ENCODE measurements at regions not wholly inside any gene's neighbourhood (a gene's known extent, or its start where the extent isn't known, plus 50 kb on each side); places are given as distances from the start of the nearest gene placed in this dataset.
"Not testable (repeated sequence)": the region's sequence is repeated elsewhere in the genome, so short reads cannot be mapped to it uniquely, and the experiment has no call there.

DNA sequence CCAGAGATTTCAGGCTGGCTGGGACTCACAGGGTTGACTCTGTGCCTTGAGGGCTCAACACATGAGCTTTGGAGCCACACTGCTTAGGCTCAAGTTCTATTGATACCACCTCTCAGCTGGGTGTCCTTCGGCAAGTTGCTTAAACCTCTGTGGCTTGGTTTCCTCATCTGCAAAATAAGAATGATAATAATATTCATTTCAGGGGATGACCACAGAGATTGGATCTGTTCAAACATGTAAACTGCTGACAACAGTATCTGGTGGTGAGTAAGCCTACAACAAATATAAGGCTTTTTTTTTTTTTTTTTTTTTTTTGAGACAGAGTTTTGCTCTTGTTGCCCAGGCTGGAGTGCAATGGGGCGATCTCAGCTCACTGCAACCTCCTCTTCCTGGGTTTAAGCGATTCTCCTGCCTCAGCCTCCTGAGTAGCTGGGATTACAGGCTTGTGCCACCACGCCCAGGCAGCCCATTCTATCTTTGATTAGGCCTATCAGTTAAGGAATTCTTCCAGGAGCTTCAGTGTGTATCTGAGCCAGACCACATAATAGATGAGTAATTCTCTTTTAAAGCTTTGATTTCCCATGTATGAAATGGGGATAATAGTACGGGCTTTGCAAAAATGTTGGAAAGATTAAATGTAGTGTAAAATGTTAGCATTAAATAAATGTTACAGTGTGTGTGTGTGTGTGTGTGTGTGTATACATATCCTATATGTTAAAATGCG, 437.6 kb downstream of the PRDM2 start:
- DNase-seq (ENCODE audit: low read depth in 2 of 2) = no peak

DNA sequence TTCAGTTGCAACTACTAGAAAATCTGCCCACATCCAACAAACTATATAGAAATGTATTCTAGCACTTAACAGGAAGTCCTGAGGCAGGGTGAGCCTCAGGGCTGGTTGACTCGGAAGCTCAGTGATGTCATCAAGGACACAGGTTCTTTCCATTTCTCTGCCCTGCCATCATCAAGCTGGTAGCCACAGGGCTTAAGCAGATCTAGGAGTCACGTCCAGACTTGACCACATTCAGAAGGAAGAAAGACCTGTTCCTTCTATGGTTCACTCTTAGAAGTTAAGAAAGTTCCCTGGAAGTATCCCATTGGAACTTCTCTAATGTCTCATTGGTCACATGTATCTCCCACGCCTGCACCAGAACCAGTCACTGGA, 438.1 kb downstream of the PRDM2 start:
- no peak for DNase-seq (ENCODE audit: low read depth in 2 of 2)

DNA sequence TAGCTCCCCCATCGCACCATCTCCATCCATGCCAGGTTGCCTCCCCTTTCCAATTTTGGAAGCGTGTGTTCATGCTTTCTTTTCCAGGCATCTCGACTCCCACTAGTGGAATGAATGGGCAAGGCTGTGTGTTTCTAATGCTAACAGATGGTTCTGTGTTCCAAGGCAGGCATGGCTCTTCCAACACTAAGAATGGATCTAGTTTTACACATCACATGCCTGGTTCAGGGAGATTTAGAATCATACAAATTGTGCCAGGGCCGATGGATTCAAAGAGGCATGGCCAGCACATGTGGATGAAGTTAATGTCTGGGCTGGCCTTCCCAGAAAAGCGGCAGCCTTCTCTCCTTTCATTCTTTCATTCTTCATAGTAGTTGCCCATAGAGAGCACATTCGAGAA, 438.7 kb downstream of the PRDM2 start:
- no peak for DNase-seq (ENCODE audit: low read depth in 2 of 2)

DNA sequence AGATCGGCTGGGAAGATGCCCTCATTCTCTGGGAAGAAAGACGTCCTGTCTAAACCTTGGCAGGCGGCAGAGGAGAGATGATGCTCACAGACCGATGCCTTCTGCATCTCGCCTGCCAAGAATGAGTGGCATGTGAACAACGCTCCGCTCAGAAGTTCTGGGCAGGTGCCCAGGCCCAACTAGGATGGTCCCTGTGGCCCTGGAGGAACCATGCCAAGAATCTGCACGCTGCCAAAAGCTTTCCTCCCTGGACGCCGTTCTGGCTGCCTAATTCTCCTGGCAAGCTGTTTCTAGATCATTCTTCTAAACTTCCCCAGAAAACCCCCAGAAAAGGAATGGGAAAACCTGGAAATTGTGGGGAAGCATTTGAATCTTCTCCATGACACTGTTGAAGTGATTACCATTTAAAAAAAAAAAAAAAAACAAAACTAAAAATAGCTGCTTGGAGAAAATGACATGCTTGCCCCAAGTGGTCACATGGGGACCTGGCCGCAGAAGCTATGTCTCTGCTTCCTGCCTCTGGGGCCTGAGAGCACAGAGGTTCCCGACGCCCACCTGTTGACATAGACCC, 440.9 kb downstream of the PRDM2 start:
- no peak for DNase-seq (ENCODE audit: low read depth in 2 of 2)

DNA sequence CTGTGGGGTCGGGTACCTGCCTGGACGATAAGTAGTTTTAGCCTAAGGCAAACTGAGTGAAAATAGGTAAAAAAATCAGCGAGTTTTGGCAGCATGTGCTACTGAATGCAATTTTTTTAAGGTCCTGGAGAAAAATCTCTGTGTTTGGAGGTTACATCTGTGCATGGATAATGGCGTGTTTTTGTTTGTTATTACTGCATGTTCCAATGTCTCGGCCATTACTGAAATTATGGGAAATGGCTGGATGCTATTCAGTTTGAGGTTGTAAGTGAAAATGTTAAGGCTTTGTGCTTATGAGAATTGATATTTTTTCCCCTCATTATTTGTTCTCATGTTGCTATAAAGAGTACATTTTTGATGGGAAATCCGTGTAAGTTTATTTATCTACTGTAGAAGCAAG, 441.7 kb downstream of the PRDM2 start:
- no peak for DNase-seq (ENCODE audit: low read depth in 2 of 2)

DNA sequence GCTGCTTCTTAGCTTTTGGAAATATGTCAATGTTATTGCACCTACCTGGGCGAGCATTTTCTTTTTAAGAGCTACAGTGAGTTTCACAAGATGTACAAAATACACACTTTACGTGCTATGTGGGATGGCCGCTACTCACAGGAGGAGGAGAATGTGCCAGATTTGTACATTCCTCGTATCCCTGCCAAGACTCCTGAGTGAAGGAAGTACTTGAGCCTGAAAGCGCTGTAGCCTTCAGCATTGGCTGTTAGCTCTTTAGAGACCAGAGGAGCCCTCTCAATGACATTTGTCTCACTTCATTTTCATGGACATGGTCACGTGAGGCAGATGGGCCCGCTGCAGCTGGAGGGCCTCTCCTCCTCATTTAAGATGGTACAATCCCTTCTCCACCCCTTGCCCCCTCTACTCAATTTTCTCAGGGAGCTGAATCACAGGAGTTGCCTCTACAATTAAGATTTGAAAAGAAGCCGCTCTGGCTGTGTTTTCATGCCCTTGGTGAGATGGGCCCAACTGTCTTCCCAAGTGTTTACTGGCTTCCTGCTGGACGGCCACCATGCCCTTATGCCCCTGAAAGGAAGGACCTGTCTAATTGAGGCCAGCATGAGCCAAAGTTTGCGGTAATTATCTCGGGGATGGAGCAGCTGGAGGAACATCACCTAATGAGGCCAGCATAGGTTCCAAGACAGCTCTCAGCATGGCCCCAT, 442.6 kb downstream of the PRDM2 start:
- no peak for DNase-seq (ENCODE audit: low read depth in 2 of 2)

DNA sequence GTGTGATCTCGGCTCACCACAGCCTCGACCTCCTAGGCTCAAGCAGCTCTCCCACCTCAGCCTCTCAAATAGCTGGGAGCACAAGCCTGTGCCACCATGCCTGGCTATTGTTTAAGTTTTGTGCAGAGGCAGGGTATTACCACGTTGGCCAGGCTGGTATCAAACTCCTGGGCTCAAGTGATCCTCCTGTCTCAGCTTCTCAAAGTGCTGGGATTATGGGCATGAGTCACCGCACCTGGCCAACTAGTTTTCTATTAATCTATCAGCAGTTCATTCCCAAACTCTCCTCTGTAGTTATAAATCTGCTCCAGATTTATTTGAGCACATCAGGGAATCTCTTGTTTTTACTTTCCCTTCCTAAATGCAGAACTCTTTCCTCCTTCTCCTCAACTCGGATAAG, 443.8 kb downstream of the PRDM2 start:
- no peak for DNase-seq (ENCODE audit: low read depth in 2 of 2)

DNA sequence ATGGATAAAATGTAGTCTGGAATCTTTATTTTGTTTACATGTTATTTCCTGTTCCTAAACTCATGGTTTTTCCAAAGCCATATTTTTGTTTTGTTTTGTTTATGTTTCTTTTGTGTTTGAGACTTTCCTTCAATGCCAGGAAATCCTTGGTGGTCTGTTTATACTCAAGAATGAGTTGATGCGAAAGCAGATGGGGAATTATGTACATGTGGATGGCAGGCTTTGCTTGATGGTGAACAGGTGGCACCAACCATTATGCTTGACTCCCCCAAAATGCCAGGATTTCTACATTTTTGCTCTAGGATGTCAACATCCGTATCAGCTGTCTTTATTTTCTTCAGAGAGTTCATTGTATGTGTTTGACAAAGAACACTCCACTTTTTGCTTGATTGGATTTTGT, 448.5 kb downstream of the PRDM2 start:
- no peak for DNase-seq (ENCODE audit: low read depth in 2 of 2)

DNA sequence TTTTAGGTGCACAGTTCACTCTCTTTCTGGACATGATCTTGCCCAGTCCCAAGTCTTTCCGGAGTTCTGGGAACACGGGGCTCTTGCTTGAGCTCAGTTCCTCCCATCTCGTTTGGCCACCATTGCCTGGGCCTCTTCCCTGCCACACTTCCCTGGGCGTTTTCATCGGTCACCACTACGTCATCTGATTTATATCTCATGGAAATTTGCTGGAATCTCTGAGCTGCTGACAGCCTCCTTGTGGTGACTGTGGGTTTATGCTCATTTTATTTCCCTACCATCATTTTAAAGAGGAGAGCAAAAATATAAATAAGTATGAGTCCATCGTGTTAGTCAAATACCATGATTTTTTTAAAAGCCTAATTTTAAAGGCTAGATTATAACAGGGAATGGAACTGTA, 449.1 kb upstream of the KAZN start:
- no peak for DNase-seq (ENCODE audit: low read depth in 2 of 2)

DNA sequence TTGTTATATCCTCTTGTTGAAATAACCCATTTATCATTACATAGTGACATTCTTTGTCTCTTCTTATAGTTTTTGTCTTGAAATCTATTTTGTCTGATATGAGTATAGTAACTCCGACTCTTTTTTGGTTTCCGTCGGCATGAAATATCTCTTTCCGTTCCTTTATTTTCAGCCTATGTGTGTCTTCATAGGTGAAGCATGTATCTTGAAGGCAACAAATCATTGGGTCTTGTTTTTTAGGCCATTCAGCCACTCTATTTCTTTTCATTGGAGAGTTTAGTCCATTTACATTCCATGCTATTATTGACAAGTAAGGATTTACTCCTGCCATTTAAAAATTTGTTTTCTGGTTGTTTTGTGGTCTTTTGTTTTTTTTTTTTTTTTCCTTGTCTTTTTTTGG, 441.9 kb upstream of the KAZN start:
- DNase-seq (ENCODE audit: low read depth in 2 of 2) = no peak

DNA sequence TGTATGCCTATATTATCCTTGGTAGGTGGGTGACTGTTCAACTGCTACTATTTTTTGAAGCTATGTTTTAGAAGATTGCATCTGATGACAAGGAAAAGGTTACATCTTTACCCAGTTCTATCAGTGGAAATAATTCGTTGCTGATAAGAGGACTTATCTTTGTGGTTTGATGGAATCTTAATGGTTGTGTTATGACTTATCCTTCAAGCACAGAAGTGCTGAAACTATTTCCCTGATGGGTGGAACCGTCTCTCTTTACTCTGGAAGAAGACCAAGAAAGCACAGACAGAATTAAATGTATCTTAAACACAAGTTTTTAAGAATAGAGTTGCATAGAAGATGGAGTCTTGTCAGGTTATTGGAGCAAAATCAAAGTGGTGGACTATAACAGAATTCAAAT, 437.7 kb upstream of the KAZN start:
- no peak for DNase-seq (ENCODE audit: low read depth in 2 of 2)

DNA sequence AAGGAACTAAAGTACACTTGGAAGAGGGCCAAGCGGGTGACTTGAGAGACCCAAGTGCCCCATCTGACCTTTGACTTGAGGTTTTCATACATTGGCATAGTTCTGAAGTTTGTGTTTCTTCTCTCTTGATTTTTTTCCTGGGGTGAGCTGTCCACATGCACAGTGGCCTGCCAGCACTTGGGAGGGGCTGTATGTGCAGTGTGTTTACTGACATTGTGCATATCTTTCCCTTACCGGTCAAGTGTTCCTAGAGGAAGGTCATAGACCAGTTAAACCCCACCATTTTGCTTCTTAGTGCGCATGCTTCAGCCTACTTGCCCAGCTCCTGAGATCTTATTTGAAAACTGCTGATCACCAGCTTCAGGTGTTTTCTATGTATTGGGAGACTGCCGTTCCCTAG, 435.2 kb upstream of the KAZN start:
- DNase-seq (ENCODE audit: low read depth in 2 of 2) = no peak

DNA sequence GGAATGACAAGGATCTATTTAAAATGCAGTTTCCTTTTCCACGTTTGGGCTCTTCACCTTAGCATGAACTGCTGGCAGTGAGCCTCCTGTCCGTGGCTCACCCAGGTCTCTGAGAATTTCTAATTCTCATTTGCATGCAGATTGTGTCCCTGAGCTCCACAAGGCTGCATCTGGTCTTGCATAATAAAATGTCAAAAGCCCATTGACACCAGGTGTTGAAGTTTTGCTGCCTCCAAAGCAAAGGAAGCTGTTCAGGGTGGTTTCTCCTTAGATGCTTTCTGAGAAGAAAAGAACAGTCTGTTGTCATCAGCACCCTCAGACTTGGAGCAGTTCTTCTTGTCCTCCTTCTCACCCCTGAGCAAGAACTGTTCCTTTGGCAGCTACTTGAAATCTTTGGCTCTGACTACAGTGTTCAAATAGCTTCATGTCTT, 433.1 kb upstream of the KAZN start:
- no peak for DNase-seq (ENCODE audit: low read depth in 2 of 2)

DNA sequence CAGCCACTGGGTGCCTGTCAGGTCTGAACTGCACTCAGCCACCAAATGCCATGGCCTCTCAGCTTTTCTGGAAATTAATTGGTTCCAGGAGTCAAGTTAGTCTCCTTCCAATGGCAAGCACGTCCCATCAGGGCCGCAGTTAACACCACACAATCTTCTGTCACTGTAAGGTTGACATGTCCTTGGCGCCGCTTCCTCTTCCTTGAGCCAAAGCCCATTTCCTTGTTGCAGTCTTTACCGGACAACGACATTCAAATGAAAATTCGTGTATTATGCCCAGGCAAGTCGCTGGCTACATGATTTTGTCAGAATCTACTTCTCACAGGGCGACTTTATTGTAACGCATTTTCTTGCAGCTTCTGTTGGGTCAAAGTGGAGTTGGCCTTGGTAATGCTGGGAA, 430.6 kb upstream of the KAZN start:
- no peak for DNase-seq (ENCODE audit: low read depth in 2 of 2)

DNA sequence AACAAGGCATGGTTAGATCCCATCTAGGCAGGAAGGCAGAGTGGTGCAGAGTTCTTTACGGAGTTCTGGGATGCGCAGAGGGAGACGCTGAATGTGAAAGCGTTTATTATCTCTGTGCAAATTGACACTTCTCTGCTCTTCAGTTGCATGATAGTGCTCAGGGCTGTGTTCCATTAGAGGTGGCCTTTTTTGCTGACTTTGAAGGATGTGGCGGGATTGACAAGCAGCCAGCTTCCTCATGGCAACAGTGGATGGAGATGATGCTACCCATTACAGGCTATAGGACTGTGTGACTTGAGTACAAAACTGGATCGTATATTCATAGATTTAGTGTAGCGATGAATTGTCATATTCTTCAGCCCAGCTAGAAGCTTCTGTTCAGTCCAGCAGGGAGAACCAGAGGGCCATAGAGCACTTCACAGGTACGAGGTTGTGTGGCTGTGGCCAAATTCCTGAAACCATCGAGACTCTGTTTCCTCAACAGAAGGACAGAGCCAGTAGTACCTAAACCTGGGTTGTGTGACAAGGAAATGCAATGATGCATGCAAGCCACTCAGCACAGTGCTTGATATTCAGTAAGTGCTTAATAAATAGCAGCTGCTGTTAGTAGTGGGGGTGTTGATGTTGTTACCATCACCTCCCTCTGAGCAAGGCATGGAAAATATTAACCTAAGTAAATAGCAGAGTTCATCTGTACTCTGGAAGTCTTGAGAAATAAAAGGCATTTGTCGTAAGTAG, 430.0 kb upstream of the KAZN start:
- DNase-seq (ENCODE audit: low read depth in 2 of 2) = no peak

DNA sequence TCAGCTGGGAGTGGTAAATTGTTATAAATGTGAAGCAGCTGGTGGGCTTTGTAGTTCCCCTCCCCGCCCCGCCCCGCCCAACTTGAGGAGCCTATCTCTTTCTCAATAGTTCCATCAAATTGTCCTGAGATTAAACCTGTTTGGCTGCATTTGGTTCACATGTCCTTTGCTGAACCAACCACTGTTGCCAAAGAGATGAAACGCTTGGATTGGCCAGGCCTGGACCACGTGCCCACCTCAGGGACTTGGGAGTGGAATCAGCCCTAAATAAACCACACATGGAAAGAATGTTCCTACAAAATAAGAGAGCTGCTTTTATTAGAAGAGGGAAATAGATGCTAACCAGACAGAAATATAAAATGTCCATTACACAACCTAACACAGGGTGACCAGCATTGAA, 424.9 kb upstream of the KAZN start:
- no peak for DNase-seq (ENCODE audit: low read depth in 2 of 2)

DNA sequence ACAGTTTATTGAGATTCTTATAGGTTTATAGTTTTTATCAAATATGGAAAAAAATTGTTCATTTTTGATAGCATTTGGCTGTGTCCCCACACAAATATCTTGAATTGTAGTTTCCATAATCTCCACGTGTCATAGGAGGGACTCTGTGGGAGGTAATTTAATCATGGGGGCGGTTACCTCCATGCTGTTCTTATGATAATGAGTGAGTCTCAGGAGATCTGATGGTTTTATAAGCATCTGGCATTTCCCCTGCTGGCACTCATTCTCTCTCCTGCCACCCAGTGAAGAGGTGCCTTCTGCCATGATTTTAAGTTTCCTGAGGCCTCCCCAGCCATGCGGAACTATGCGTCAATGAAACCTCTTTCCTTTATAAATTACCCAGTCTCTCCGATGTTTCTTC, 420.6 kb upstream of the KAZN start:
- DNase-seq (ENCODE audit: low read depth in 2 of 2) = not testable (repeated sequence)

DNA sequence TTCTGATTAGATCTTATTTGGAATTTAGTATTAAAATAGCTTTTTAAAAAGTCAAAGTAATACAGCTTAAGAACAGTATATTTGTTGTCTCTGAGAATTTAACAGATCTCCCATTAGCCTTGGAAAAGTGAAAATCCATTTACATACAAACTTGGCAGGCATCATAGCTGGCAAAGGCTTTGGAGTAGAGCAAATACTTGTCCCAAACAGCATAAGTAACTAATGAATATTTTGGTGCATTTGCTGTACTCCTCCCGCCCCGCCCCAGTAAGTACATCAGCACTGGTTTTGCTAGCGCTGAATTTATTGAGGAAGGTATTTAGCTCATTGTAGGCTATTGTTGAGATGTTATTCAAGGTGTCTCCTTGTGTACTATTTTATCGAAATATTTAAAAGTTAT, 417.7 kb upstream of the KAZN start:
- no peak for DNase-seq (ENCODE audit: low read depth in 2 of 2)

DNA sequence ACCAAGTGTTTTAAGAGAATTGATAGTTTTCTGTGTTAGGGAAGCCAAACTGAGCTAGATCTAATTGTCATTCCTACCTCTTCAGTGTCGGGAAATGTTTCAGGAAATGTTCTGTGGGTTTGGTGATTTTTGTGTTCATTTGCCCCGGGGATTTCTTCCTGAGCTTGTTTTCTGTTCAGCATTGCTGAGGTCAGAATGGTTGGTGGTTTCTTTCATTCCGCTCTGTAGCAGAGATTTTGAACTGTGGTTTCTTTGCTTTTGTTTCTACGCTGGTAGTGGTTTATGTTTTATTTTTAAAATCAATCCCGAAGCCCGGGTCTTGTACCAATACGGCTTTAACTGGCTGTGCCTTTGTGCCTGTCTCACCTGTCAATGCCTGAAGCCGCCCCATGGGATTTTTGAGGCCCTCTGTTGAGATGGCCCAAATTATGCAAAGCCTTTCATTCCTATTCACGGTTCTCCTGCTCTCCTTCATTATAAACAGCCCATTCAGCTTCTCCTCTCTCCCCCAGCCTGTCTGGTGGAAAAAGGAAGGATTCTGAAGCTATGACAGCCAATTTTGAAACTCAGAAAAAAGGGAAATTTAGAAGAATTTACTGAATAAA, 417.2 kb upstream of the KAZN start:
- no peak for DNase-seq (ENCODE audit: low read depth in 2 of 2)

DNA sequence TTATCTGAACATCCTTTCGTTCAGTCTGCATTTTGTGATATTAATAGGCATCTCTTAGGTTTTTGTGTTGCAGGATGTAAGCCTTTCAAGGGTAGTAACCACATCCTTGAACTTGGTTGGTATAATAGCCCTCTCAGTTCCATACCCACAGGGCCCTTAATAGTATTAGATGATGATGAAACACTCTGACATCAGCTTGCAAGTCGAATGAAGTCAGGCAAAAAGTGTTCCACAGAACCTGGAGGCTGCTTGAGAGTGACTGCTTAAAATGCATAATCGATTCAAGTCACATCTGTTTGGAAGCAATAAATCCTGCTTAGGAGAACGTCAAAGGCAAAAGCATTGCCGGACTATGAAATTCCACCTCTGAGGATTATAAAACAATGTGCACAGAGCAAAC, 415.6 kb upstream of the KAZN start:
- no peak for DNase-seq (ENCODE audit: low read depth in 2 of 2)

DNA sequence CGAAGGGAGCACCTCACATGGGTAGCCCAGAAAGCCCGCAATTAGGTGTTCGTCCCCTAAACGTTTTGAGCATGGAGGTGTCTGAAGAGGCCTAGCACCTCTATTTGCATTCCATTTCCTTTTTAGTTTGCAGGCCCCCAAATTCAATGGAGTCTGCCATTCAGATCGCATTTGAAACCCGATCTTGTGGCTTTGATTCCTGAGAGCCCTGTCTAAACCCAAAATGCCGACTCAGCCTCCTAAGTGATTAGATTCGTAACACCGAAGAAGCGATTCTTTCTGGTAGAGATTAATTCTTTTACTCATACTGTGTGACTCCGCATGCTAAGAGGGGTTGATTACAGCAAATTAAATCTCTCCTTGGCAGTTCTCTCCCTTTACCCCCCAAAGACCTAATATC, 415.2 kb upstream of the KAZN start:
- DNase-seq (ENCODE audit: low read depth in 2 of 2) = no peak

DNA sequence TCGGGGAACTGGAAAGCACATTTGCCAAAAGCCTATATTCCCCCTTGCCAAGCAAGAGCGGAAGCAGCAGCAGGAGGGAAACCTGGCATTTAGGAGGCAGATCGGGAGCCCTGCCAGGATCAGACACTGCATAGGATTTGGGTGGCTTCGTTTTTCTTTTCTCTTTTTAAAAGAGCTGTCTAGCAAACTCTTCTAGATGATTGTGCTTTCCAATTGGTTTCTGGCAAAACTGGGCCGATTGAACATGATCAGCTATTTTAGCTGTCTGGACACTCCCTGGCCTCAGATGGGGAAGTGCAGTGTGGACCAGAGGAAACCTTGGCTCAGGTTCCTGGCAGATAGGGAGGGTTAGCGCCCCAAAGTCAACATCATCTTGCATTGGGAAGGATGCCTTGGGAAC, 414.0 kb upstream of the KAZN start:
- no peak for DNase-seq (ENCODE audit: low read depth in 2 of 2)
